Erythroblast (primary cell): ENCODE measurements at regions not wholly inside any gene's neighbourhood (a gene's known extent, or its start where the extent isn't known, plus 50 kb on each side); places are given as distances from the start of the nearest gene placed in this dataset.

Source experiments
- DNase-seq, 2 experiments: peaks; one replicate each; lab custom pipeline; 2025; lab: John Stamatoyannopoulos, UW
- GATA1 ChIP-seq: IDR thresholded peaks from 2 replicates; pipeline ENCODE4 v1.6.1; 2011; ENCODE audit warnings: low read depth, mild to moderate bottlenecking, control low read depth, low read length, moderate library complexity
- POLR2A ChIP-seq: IDR thresholded peaks from 2 replicates; pipeline ENCODE4 v1.6.1; 2011; ENCODE audit warnings: mild to moderate bottlenecking, low read length

- TF ChIP-seq POLR2A (no peak), GATA1 (no peak)
- DNase-seq: no peak
These were observed 142.5 kb upstream of the DNAJC10 start for GRCh38 chr2:182573553-182573952.

GRCh38 chr2:182577816-182578215 is 138.2 kb upstream of the DNAJC10 start:
- no peak for DNase-seq

DNA sequence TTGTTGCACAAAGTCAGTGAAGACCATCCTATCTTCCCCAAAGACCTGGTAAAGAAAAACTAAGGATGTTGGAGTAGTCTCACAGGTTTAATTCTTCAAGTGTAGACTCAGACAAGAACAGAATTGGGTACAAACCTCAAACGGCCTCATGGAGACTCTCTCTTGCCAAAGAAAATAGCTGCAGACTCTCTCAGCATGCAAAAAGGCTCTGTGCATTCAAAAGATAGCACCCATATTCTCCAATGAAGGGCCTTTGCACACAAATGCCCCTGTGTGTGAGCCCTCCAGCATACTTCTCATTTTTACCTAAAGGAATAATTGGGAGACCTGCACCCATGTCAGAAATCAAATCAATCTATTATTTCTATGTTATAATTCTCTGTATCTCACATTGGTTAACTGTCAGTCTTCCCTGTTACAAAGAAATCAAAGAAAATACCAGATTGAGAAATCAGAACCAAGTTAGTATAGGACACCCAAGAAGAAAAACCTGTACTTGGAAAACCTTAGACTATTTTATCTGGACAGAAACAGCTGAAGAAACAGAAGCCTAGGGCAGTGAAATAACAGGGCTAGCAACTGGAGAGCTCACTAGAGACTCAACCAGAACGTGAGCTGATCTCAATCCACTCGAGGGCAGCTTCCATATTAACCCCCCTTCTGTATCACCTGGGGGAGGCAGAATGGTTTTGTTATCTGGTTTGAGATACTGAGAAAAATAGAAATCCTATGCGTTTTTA is 134.7 kb upstream of the DNAJC10 start:
- TF ChIP-seq POLR2A (no peak), GATA1 (no peak)
- no peak for DNase-seq

More at GRCh38 chr2:182577816-182578215, 138.2 kb upstream of the DNAJC10 start:
- no peak for TF ChIP-seq GATA1
- no peak for TF ChIP-seq POLR2A

DNA sequence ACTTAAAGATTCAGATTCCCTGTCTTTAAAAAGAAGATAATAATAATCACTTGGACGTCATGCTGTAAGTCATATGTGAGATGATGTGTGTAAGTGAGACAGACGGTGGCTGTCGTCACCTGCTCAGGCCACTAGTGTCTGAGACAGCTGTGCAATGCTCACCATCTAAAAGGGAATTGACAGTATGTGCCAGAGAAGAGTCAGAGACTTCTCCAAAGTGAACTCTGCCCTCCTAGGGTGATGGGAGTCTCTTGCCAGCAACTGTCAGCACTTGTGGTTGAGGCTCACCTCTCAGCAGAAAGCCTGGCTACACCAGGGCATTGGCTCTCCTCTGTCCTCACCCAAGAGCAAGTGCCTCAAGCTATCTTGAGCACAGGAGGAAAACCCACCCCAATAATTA is 131.6 kb upstream of the DNAJC10 start:
- TF ChIP-seq POLR2A (no peak), GATA1 (no peak)
- DNase-seq: no peak

- no peak for DNase-seq
These were observed 131.1 kb upstream of the DNAJC10 start for GRCh38 chr2:182585001-182585400.

GRCh38 chr2:182585430-182585829 is 130.6 kb upstream of the DNAJC10 start:
- TF ChIP-seq POLR2A: no peak

More at GRCh38 chr2:182585001-182585400, 131.1 kb upstream of the DNAJC10 start:
- no peak for TF ChIP-seq GATA1
- TF ChIP-seq POLR2A: no peak

DNA sequence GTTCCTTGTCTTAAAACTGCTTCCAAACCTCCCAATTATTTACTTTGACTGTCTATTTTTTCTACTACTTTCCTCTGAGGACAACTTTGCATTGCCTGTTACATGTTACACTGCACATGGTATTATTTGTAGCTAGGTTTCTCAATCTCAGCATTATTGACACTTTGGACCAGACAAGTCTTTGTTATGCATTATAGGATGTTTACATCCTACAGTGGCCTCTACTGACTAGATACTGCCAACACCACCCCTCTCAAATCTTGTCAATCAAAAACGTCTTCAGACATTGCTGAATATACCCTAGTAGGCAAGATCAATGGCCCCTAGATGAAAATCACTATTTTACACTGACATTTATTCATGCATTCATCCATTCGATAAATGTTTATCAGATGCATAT is 129.6 kb upstream of the DNAJC10 start:
- DNase-seq: peak in 1 of 2 experiments; percentile 4
- TF ChIP-seq GATA1: no peak
- no peak for TF ChIP-seq POLR2A

More at GRCh38 chr2:182585430-182585829, 130.6 kb upstream of the DNAJC10 start:
- DNase-seq: peak; percentile 30 to 39

- no peak for DNase-seq
- no peak for TF ChIP-seq POLR2A
- no peak for TF ChIP-seq GATA1
These were observed 128.2 kb upstream of the DNAJC10 start for GRCh38 chr2:182587831-182588230.

- DNase-seq: no peak
- TF ChIP-seq GATA1 (no peak), POLR2A (no peak)
These were observed 126.9 kb upstream of the DNAJC10 start for GRCh38 chr2:182589121-182589520.

DNA sequence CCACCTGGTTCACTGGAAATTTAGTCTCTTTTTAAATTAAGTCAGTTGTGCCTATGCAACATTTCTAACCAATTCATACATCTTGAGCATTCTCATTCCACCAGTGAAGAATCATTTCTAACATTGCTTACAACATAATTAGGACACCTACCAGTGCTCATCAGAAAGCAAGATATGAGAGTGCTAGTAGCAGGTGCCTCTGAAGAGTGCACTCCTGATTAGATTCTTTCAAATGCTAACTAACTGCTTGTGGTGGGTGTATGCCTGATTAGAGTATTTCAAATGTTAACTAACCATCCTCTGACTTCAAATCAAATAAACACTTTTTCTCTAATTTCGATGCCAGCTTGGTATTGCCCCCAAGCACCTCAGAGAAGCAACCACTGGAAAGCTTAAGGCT is 124.3 kb upstream of the DNAJC10 start:
- no peak for DNase-seq
- TF ChIP-seq POLR2A: no peak
- no peak for TF ChIP-seq GATA1

DNA sequence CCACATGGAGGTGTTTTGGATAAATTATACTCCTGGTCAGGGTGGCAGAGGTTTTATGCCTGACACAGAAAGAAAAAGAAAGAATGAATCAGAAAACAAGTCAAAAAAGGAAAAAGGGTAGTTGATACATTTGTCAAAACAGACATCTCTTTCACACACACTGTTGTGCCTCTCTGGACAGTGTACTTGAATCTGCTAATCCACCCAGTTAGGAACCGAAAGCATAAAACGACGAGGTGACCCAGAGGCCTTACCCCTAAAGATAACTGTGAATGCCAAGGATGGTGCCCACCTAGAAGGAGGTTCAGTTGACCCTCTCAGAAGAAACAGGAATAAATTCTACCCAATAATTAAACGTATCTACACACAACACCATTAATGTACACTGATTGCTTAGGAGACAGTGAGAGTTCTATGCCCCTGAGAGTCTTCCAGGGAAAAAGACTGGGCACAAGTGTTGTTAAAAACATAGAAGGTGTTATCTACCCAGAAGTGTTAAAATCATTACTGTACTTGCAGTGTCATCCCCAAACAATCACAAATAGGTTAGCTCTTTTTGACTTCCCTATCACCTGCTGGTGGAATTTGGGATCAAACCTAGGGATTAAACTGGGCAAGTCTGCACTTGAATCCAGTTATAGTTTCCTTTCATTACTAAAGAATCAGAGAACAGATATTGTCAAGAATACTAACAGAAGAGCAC is 123.2 kb upstream of the DNAJC10 start:
- DNase-seq: no peak
- TF ChIP-seq POLR2A: no peak
- no peak for TF ChIP-seq GATA1

GRCh38 chr2:182593394-182593975 is 122.6 kb upstream of the DNAJC10 start:
- TF ChIP-seq GATA1 (no peak), POLR2A (no peak)
- DNase-seq: no peak

DNA sequence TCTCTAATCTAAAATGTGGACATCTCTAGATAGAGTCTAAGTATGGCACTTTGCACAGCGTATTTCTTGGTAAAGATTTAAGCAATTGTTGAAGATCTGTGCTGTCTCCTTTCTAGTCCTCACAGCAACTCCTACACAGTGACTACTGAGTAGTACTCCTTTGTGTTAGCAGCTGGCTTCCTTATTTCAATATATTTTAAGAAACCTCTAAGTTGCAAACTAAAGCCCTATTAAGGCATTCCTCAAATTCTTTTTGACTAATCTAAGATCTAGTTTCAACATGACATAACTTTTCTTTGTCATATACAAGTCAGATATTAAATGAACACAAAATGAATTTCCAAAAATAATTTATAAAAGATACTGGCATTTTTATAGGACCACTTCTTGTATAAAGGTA is 121.8 kb upstream of the DNAJC10 start:
- no peak for DNase-seq
- TF ChIP-seq POLR2A: no peak
- TF ChIP-seq GATA1: no peak

- DNase-seq: no peak
- TF ChIP-seq GATA1: no peak
- TF ChIP-seq POLR2A: no peak
These were observed 120.4 kb upstream of the DNAJC10 start for GRCh38 chr2:182595650-182596049.
